OCI-LY7 (cell line): ENCODE measurements at regions not wholly inside any gene's neighbourhood (a gene's known extent, or its start where the extent isn't known, plus 50 kb on each side); places are given as distances from the start of the nearest gene placed in this dataset.

ENCODE experiments used
- BruUV-seq: library from RNA; stranded (reverse); fragments of 400-500 nt; replicated peaks from 2 replicates; lab custom pipeline; 2021; lab: Mats Ljungman, UMichigan
- CTCF ChIA-PET: fragments of 300-600 bp; sonication (Branson Sonifier 250); formaldehyde crosslinking; loops from one replicate; lab custom pipeline; 2022; ENCODE audit warnings: antibody characterized with exemption; ENCODE audit not compliant: unreplicated experiment; lab: Charles Lee
- POLR2A ChIA-PET: fragments of 300-600 bp; sonication (Branson Sonifier 250); formaldehyde crosslinking; loops from one replicate; lab custom pipeline; 2022; ENCODE audit warnings: antibody characterized with exemption; lab: Charles Lee
- DNase-seq: peaks from one replicate; pipeline ENCODE4 v3.0.0-alpha.2; 2015; ENCODE audit warnings: low spot score
- H2AFZ ChIP-seq: fragments of 200-600 bp; sonication (generic), shearing (Covaris generic); 2 replicates; pipeline ENCODE4 v1.6.1; 2014; ENCODE audit warnings: mild to moderate bottlenecking, antibody characterized with exemption, low read length, moderate library complexity
- H3K27ac ChIP-seq: fragments of 200-600 bp; sonication (generic); 2 replicates; pipeline ENCODE4 v1.5.1; 2014; ENCODE audit warnings: mixed run types, low read depth, mild to moderate bottlenecking, moderate library complexity, low read length, inconsistent platforms; ENCODE audit not compliant: poor library complexity, severe bottlenecking
- H3K36me3 ChIP-seq: fragments of 200-600 bp; sonication (generic); 2 replicates; pipeline ENCODE4 v1.6.1; 2014; ENCODE audit warnings: mild to moderate bottlenecking, antibody characterized with exemption, low read length, moderate library complexity, mixed read lengths; ENCODE audit not compliant: insufficient read depth
- H3K4me1 ChIP-seq: fragments of 200-600 bp; sonication (generic); 2 replicates; pipeline ENCODE4 v1.5.1; 2014; ENCODE audit warnings: mild to moderate bottlenecking, low read length; ENCODE audit not compliant: insufficient read depth, poor library complexity, severe bottlenecking
- H3K4me2 ChIP-seq: fragments of 200-600 bp; sonication (generic); 2 replicates; pipeline ENCODE4 v1.6.1; 2014; ENCODE audit warnings: mild to moderate bottlenecking, low read length
- H3K4me3 ChIP-seq: fragments of 200-600 bp; sonication (generic); 2 replicates; pipeline ENCODE4 v1.5.1; 2014; ENCODE audit warnings: mild to moderate bottlenecking, low read depth, low read length; ENCODE audit not compliant: poor library complexity, severe bottlenecking
- H3K79me2 ChIP-seq: fragments of 200-600 bp; sonication (generic); 2 replicates; pipeline ENCODE4 v1.6.1; 2016; ENCODE audit warnings: low read depth, mild to moderate bottlenecking, low read length, moderate library complexity, mixed read lengths; ENCODE audit not compliant: insufficient read depth
- H3K9me2 ChIP-seq: fragments of 200-600 bp; sonication (generic); 2 replicates; pipeline ENCODE4 v1.6.1; 2016; ENCODE audit warnings: mild to moderate bottlenecking, low read length, mixed read lengths; ENCODE audit not compliant: insufficient read depth
- H3K9me3 ChIP-seq: fragments of 200-600 bp; sonication (generic); 2 replicates; pipeline ENCODE4 v1.6.1; 2014; ENCODE audit warnings: mild to moderate bottlenecking, mixed run types, low read length, mixed read lengths
- H4K20me1 ChIP-seq: fragments of 200-600 bp; sonication (generic); 2 replicates; pipeline ENCODE4 v1.6.1; 2014; ENCODE audit warnings: mild to moderate bottlenecking, antibody characterized with exemption, low read length, moderate library complexity, mixed read lengths; ENCODE audit not compliant: insufficient read depth
- CTCF ChIP-seq: fragments of 200-600 bp; sonication (generic); conservative IDR thresholded peaks from 2 replicates; pipeline ENCODE4 v1.5.1; 2014; ENCODE audit warnings: mild to moderate bottlenecking, antibody characterized with exemption, low read length, moderate library complexity, mixed read lengths
- EZH2phosphoT487 ChIP-seq: fragments of 200-600 bp; sonication (generic); IDR thresholded peaks from 2 replicates; pipeline ENCODE4 v1.6.1; 2018; ENCODE audit warnings: low read depth, borderline replicate concordance, mild to moderate bottlenecking, mixed run types, antibody characterized with exemption, low read length, moderate library complexity, mixed read lengths
- intact Hi-C: fragments of 100-400 bp; cut with micrococcal nuclease; formaldehyde crosslinking; loops from one replicate; pipeline ENCODE4 v1.10.0; 2022; ENCODE audit not compliant: unreplicated experiment

- Histone ChIP-seq H3K9me3 (no peaks in the 10 kb centered on the region), H3K36me3 (no peaks in the 10 kb centered on the region), H3K27ac (no peak overlapping the region), H3K4me1 (no peaks in the 10 kb centered on the region), H4K20me1 (no peaks in the 10 kb centered on the region), H3K79me2 (no peaks in the 10 kb centered on the region), H3K4me3 (no peak overlapping the region), H3K4me2 (no peak overlapping the region), H3K9me2 (no peaks in the 10 kb centered on the region), H2AFZ (no peak overlapping the region)
- POLR2A ChIA-PET = no interaction called here
- no peak for DNase-seq
- CTCF ChIA-PET = no interaction called here
- no TSS peak for BruUV-seq
- intact Hi-C loops = no loop called here
- TF ChIP-seq CTCF (no peak), EZH2phosphoT487 (no peak)
Observed at GRCh38 chr16:86203557-86204275, 304.8 kb downstream of the IRF8 start.

- Histone ChIP-seq H3K4me2 (no peak overlapping the region), H3K4me1 (no peaks in the 10 kb centered on the region), H3K9me3 (no peaks in the 10 kb centered on the region), H3K9me2 (no peaks in the 10 kb centered on the region), H2AFZ (no peak overlapping the region), H3K4me3 (no peak overlapping the region), H3K79me2 (no peaks in the 10 kb centered on the region), H4K20me1 (no peaks in the 10 kb centered on the region), H3K27ac (no peak overlapping the region), H3K36me3 (no peaks in the 10 kb centered on the region)
- ChIA-PET POLR2A (no interaction called here), CTCF (no interaction called here)
- BruUV-seq = no TSS peak
- intact Hi-C loops = no loop called here
- TF ChIP-seq EZH2phosphoT487 (no peak), CTCF (no peak)
- DNase-seq = no peak
Observed at GRCh38 chr16:86205521-86206245, 304.6 kb upstream of the FOXF1 start.

GRCh38 chr16:86207350-86207749, 303.0 kb upstream of the FOXF1 start:
- intact Hi-C loops = no loop called here
- POLR2A ChIA-PET = no interaction called here
- Histone ChIP-seq H3K9me2 (no peaks in the 10 kb centered on the region), H3K9me3 (peaks cover 5% of the 10 kb centered on the region; the same call in 1 of the 2 replicates), H2AFZ (no peak overlapping the region), H3K79me2 (no peaks in the 10 kb centered on the region), H4K20me1 (no peaks in the 10 kb centered on the region), H3K4me1 (no peaks in the 10 kb centered on the region), H3K4me2 (no peak overlapping the region), H3K27ac (no peak overlapping the region), H3K4me3 (no peak overlapping the region), H3K36me3 (no peaks in the 10 kb centered on the region)
- BruUV-seq = no TSS peak
- CTCF ChIA-PET = no interaction called here
- DNase-seq = no peak
- TF ChIP-seq EZH2phosphoT487 = no peak
- no peak for TF ChIP-seq CTCF
